EL (cell line): ENCODE measurements at regions not wholly inside any gene's neighbourhood (a gene's known extent, or its start where the extent isn't known, plus 50 kb on each side); places are given as distances from the start of the nearest gene placed in this dataset.
"Not testable (repeated sequence)": the region's sequence is repeated elsewhere in the genome, so short reads cannot be mapped to it uniquely, and the experiment has no call there.

Experiments used
- DNase-seq: peaks from one replicate; pipeline ENCODE4 v3.0.0-alpha.2; 2016

DNA sequence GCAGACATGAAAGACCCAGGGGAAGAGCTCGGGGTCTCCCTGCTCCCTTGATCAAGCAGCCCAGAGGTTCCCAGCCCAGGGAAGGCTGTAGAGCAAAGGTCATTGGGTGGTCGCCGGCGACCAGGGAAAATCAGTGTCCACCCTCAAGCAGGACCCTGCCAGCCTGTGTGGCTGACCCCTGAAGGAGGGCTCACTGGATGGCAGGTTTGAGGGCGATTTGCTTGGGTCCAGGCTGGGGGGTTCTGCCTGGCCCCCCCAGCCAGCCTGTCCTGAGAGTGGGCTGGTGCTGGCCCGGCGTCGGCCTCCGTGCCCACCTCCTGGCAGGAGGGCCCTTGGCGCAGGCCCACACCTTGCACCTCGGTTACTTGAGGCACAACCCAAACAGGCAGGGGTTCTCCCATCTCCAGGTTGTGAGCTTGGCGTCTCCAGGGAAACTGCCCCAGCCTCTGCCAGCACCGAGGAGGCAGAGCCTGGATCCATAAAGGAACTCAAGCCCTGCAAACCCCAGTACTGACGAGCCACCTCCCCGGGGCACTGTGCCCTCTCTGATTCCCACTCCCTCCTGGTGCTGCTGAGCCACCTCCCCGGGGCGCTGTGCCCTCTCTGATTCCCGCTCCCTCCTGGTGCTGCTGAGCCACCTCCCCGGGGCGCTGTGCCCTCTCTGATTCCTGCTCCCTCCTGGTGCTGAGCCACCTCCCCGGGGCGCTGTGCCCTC lies 329.0 kb upstream of the SFSWAP start:
- DNase-seq: no peak

GRCh38 chr12:131383291-131383690 lies 327.6 kb upstream of the SFSWAP start:
- no peak for DNase-seq

- no peak for DNase-seq
Measured at GRCh38 chr12:131383741-131384543, 326.9 kb upstream of the SFSWAP start.

- no peak for DNase-seq
Measured at GRCh38 chr12:131384544-131384855, 326.4 kb upstream of the SFSWAP start.

DNA sequence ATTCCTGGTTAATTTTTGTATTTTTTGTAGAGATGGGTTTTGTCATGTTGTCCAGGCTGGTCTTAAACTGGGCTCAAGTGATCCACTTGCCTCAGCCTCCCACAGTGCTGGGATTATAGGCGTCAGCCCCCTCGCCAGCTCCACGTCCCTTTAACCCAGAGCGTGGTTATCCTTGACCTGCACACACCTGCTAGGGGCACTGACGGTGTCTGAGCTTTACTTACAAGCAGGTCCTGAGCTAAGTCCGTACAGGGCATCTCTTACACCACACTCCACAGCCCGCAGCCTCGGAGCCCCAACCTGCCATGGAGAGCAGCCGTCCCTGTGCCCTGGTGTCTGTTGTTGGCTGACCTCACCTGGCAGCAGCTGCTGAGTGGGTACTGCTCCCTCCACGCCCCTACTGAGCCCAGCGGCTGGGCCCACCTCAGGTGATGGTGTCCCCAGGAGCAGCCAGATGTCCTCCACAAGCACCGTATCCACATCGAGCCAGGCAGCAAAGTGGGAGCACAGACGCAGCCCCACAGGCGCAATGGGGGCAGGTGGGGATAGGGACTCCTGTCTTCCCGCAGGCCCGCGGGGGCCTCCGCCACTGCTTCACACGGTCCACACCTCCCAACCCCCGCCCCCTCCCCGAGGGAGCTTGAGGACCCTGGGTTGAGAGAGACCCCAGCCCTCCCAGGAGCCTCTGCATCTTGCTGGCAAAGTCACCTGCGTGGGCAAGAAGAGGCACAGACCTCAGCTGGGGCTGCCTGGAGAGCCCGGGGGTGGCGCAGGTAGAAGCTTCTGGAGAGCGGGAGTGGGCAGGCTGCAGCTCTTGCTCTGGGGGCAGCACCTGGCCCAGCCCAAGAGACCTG lies 325.4 kb upstream of the SFSWAP start:
- DNase-seq: no peak

GRCh38 chr12:131386167-131386521 lies 324.7 kb upstream of the SFSWAP start:
- no peak for DNase-seq

DNA sequence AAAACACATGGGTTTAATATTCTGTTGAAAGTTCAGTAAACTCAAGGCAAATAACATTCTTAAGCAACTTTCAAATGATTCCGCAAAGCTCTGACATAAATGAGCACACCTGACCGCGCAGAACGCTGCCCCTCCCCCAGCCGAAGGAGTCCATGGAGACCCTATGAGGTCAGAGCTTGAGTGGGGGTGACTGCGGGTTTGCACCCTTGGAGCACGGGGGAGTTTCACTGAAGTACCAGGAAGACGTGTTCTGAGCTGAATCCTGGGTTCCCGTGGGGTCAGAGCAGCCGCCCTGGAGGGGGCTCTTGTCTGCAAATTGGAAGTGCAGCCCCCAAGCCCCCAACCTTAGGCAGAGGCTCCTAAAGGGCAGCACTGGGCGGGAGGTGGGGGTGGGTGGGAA lies 324.1 kb upstream of the SFSWAP start:
- DNase-seq: no peak

GRCh38 chr12:131387281-131388163 lies 323.4 kb upstream of the SFSWAP start:
- no peak for DNase-seq

DNA sequence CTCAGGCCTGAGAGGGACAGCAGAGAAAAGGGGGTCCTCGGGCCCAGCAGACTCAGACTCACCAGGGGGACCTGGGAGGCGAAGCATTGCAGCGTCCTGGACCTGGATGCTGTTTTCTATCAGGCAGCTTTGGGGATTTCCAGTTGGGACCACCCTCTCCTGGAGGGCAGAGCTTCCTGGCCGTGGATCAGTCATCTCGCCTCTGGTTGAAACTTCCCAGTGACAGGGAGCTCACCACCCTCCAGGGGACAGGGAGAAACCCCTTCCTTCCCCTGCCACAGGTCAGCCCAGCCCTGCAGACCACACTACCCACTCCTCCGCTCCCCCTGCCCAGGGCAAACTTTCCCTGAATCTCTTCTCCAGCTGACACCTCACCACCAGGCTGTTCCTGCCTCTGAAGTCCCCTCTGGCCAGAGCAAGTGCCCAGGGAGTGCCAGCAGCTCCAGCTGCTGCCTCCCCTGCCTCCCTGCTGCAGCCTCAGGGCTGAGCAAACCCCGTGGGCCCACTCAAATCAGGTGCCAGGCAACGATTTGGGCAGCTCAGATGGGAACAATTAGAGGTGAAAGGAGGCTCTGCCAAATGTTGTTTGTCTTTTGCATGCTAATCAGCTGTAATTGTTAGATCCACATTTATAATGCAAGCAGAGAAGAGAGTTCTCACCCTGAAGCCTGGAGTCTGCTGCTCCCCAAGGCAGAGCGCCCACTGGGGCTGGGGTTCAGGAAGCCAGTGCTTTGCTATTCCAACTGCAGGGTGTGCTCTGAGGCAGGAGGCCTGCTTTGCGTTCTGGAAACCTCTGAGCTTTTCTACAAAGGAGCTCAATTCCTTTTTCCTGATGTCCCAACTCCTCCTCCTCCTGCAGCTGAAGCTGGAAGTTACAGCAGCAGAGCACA lies 322.5 kb upstream of the SFSWAP start:
- DNase-seq: not testable (repeated sequence)

DNA sequence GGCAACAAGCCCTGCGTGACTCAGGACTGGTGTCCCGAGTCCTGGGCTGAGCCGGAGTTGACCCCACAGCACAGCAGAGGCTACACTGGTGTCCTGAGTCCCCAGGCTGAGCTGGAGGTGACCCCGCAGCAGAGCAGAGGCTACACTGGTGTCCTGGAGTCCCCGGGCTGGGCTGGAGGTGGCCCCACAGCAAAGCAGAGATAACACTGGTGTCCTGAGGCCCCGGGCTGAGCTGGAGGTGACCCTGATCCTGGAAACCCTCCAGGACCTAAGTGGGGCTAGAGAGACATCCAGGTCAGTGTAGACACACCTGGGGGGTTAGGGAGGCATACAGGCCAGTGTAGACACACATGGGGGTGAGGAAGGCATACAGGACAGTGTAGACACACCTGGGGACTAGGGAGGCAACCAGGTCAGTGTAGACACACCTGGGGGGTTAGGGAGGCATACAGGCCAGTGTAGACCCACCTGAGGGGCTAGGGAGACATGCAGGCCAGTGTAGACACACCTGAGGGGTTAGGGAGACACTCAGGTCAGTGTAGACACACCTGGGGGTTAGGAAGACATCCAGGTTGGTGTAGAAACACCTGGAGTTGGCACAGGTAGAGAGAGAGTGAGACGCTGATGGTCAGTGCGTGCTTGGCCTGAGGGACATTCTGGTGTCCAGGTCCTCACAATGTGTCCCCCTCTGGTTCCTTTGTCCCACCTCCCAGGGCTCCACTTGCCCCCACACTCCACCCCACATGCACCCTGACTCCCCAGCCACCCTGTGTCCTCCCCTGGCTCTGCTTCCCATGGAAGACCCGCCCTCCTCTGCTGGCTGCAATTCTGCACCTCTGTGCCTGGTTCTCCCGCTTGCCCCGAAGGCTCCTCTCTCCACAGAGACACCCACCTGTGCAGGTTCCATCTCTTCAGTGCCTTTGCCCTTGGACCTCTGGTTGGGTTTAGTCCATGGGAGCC lies 321.6 kb upstream of the SFSWAP start:
- no peak for DNase-seq

- DNase-seq: no peak
Measured at GRCh38 chr12:131390412-131391334, 320.2 kb upstream of the SFSWAP start.

- no peak for DNase-seq
Measured at GRCh38 chr12:131391399-131391798, 319.5 kb upstream of the SFSWAP start.

- not testable (repeated sequence) for DNase-seq
Measured at GRCh38 chr12:131394752-131395151, 316.1 kb upstream of the SFSWAP start.

GRCh38 chr12:131395209-131395684 lies 315.6 kb upstream of the SFSWAP start:
- not testable (repeated sequence) for DNase-seq

DNA sequence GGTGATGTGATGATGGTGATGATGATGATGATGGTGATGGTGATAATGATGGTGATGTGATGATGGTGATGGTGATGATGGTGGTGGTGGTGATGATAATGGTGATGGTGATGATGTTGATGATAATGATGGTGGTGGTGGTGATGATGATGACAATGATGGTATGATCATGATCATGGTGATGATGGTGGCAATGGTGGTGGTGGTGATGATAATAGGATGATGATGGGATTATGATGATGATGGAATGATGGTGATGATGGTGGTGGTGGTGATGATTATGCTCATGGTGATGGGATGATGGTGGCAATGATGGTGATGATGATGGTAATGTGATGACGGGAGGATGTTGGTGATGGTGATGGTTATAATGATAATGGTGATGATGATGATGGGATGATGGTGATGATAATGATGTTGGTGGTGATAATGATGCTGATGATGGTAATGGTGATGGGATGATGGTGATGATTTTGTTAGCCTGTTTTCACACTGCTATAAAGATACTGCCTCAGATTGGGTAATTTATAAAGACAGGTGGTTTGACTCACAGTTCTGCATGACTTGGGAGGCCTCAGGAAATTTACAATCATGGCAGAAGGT lies 314.8 kb upstream of the SFSWAP start:
- no peak for DNase-seq

DNA sequence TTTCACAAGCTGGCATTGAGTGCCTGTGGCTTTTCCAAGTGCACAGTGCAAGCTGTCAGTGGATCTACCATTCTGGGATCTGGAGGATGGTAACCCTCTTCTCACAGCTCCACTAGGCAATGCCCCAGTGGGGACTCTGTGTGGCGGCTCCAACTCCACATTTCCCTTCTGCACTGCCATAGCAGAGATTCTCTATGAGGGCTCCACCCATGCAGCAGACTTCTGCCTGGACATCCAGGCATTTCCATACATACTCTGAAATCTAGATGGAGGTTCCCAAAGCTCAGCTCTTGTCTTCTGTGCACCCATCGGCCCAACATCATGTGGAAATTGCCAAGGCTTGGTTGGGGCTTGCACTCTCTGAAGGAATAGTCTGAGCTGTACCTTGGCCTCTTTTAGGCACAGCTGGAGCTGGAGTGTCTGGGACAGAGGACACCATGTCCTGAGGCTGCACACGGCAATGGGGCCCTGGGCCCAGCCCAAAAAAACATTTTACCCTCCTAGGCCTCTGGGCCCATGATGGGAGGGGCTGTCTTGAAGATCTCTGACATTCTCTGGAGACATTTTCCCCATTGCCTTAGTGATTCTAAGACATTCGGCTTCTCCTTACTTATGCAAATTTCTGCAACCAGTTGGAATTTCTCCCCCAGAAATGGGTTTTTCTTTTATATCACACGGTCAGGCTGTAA lies 313.3 kb upstream of the SFSWAP start:
- no peak for DNase-seq

DNA sequence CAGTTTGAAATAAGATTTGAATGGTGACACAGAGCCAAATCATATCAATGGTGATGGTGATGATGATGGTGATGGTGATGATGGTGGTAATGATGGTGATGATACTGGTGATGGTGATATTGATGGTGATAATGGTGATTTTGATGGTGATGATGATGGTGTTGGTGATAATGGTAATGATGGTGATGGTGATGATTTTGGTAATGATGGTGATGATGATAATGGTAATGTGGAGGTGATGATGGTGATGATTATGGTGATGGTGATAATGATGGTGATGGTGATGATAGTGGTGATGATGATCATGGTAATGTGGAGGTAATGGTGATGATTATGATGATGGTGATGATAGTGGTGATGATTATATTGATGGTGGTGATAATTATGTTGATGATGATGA lies 311.9 kb upstream of the SFSWAP start:
- no peak for DNase-seq
